ENCODE measurements at regions not wholly inside any gene's neighbourhood (a gene's known extent, or its start where the extent isn't known, plus 50 kb on each side); places are given as distances from the start of the nearest gene placed in this dataset.
"Not testable (repeated sequence)": the region's sequence is repeated elsewhere in the genome, so short reads cannot be mapped to it uniquely, and the experiment has no call there.

GRCh38 chr9:109986521-109986991 is 206.6 kb downstream of the PALM2AKAP2 start:
- DNase-seq: no peak

- no peak for DNase-seq
These were observed 209.3 kb downstream of the PALM2AKAP2 start for GRCh38 chr9:109989296-109989695.

GRCh38 chr9:109990541-109990940 is 210.5 kb downstream of the PALM2AKAP2 start:
- DNase-seq: no peak

GRCh38 chr9:109992293-109992692 is 212.3 kb downstream of the PALM2AKAP2 start:
- no peak for DNase-seq

GRCh38 chr9:109993250-109993978 is 213.4 kb downstream of the PALM2AKAP2 start:
- no peak for DNase-seq

GRCh38 chr9:109994141-109994540 is 213.8 kb downstream of the C9orf152 start:
- no peak for DNase-seq

GRCh38 chr9:109996936-109997580 is 210.9 kb downstream of the C9orf152 start:
- no peak for DNase-seq

GRCh38 chr9:109997682-109998081 is 210.3 kb downstream of the C9orf152 start:
- DNase-seq: no peak

- not testable (repeated sequence) for DNase-seq
These were observed 202.4 kb downstream of the C9orf152 start for GRCh38 chr9:110005521-110005920.

- no peak for DNase-seq
These were observed 201.3 kb downstream of the C9orf152 start for GRCh38 chr9:110006657-110007056.

- no peak for DNase-seq
These were observed 200.3 kb downstream of the C9orf152 start for GRCh38 chr9:110007477-110008270.

- no peak for DNase-seq
These were observed 199.3 kb downstream of the C9orf152 start for GRCh38 chr9:110008663-110009062.

GRCh38 chr9:110011628-110012320 is 196.2 kb downstream of the C9orf152 start:
- DNase-seq: no peak

GRCh38 chr9:110013064-110013463 is 194.9 kb downstream of the C9orf152 start:
- DNase-seq: no peak

- no peak for DNase-seq
These were observed 192.2 kb downstream of the C9orf152 start for GRCh38 chr9:110015759-110016158.

- DNase-seq: no peak
These were observed 191.6 kb downstream of the C9orf152 start for GRCh38 chr9:110016340-110016739.

- not testable (repeated sequence) for DNase-seq
These were observed 187.7 kb downstream of the C9orf152 start for GRCh38 chr9:110020216-110020615.

- DNase-seq: no peak
These were observed 186.1 kb downstream of the C9orf152 start for GRCh38 chr9:110021891-110022290.

- not testable (repeated sequence) for DNase-seq
These were observed 184.7 kb downstream of the C9orf152 start for GRCh38 chr9:110023221-110023620.

- DNase-seq: no peak
These were observed 182.3 kb downstream of the C9orf152 start for GRCh38 chr9:110025551-110026170.

- DNase-seq: no peak
These were observed 180.3 kb downstream of the C9orf152 start for GRCh38 chr9:110027671-110028081.

GRCh38 chr9:110028271-110028670 is 179.7 kb downstream of the C9orf152 start:
- no peak for DNase-seq
